ENCODE measurements at regions not wholly inside any gene's neighbourhood (a gene's known extent, or its start where the extent isn't known, plus 50 kb on each side); places are given as distances from the start of the nearest gene placed in this dataset.

- no peaks in the 10 kb centered on the region for H3K4me1 ChIP-seq (ENCODE audit: insufficient read depth, low read length, poor library complexity, severe bottlenecking)
- no peaks in the 10 kb centered on the region for H3K36me3 ChIP-seq (ENCODE audit: insufficient read depth, low read length)
- no peak overlapping the region for H3K27ac ChIP-seq (ENCODE audit: low read depth, low read length, poor library complexity, severe bottlenecking)
- H3K9me3 ChIP-seq (ENCODE audit: low read length): no peaks in the 10 kb centered on the region
- TF ChIP-seq CTCF (conservative IDR thresholded peaks at IDR 0.05; ENCODE audit: low read length): no peak
- H3K4me3 ChIP-seq (ENCODE audit: low read depth, low read length, poor library complexity, severe bottlenecking): no peak overlapping the region
- no peaks in the 10 kb centered on the region for H4K20me1 ChIP-seq (ENCODE audit: insufficient read depth, low read length)
- H2AFZ ChIP-seq (ENCODE audit: low read length): no peak overlapping the region
- H3K9me2 ChIP-seq (ENCODE audit: insufficient read depth, low read length): no peaks in the 10 kb centered on the region
- no peaks in the 10 kb centered on the region for H3K79me2 ChIP-seq (ENCODE audit: insufficient read depth, low read depth, low read length)
- BruUV-seq (replicated peaks): no TSS peak
- H3K4me2 ChIP-seq (ENCODE audit: low read length): no peak overlapping the region
- ChIA-PET CTCF (ENCODE audit: unreplicated experiment) (no interaction called here), POLR2A (interaction anchor here (0.7 kb wide), 4 partner anchors 15 to 715 kb away, joined by 3 to 9 read pairs (median 4); no protein-coding TSS in a partner anchor)
- DNase-seq (ENCODE audit: low spot score): no peak
- intact Hi-C loops (cut with micrococcal nuclease; ENCODE audit: unreplicated experiment): no loop called here
Observed at GRCh38 chr3:125651244-125651643, 55.9 kb upstream of the OSBPL11 start.

- Histone ChIP-seq H3K36me3 (ENCODE audit: insufficient read depth, low read length) (no peaks in the 10 kb centered on the region), H3K4me1 (ENCODE audit: insufficient read depth, low read length, poor library complexity, severe bottlenecking) (no peaks in the 10 kb centered on the region), H4K20me1 (ENCODE audit: insufficient read depth, low read length) (no peaks in the 10 kb centered on the region), H2AFZ (ENCODE audit: low read length) (no peak overlapping the region), H3K79me2 (ENCODE audit: insufficient read depth, low read depth, low read length) (no peaks in the 10 kb centered on the region), H3K4me3 (ENCODE audit: low read depth, low read length, poor library complexity, severe bottlenecking) (no peak overlapping the region), H3K27ac (ENCODE audit: low read depth, low read length, poor library complexity, severe bottlenecking) (no peak overlapping the region), H3K9me3 (ENCODE audit: low read length) (no peaks in the 10 kb centered on the region), H3K4me2 (ENCODE audit: low read length) (no peak overlapping the region), H3K9me2 (ENCODE audit: insufficient read depth, low read length) (no peaks in the 10 kb centered on the region)
- TF ChIP-seq EZH2phosphoT487 (IDR thresholded peaks at IDR 0.05; ENCODE audit: borderline replicate concordance, low read depth, low read length): no peak
- TF ChIP-seq CTCF (conservative IDR thresholded peaks at IDR 0.05; ENCODE audit: low read length): no peak
- DNase-seq (ENCODE audit: low spot score): no peak
- intact Hi-C loops (cut with micrococcal nuclease; ENCODE audit: unreplicated experiment): no loop called here
- BruUV-seq (replicated peaks): no TSS peak
- POLR2A ChIA-PET: no interaction called here
- CTCF ChIA-PET (ENCODE audit: unreplicated experiment): no interaction called here
Observed at GRCh38 chr3:125652349-125652748, 57.1 kb upstream of the OSBPL11 start.

- H3K27ac ChIP-seq (ENCODE audit: low read depth, low read length, poor library complexity, severe bottlenecking): no peak overlapping the region
- H4K20me1 ChIP-seq (ENCODE audit: insufficient read depth, low read length): no peaks in the 10 kb centered on the region
- no peaks in the 10 kb centered on the region for H3K9me2 ChIP-seq (ENCODE audit: insufficient read depth, low read length)
- intact Hi-C loops (cut with micrococcal nuclease; ENCODE audit: unreplicated experiment): no loop called here
- no peak overlapping the region for H2AFZ ChIP-seq (ENCODE audit: low read length)
- no peaks in the 10 kb centered on the region for H3K36me3 ChIP-seq (ENCODE audit: insufficient read depth, low read length)
- TF ChIP-seq EZH2phosphoT487 (IDR thresholded peaks at IDR 0.05; ENCODE audit: borderline replicate concordance, low read depth, low read length) (no peak), CTCF (conservative IDR thresholded peaks at IDR 0.05; ENCODE audit: low read length) (no peak)
- no peak overlapping the region for H3K4me2 ChIP-seq (ENCODE audit: low read length)
- CTCF ChIA-PET (ENCODE audit: unreplicated experiment): no interaction called here
- BruUV-seq (replicated peaks): no TSS peak
- H3K79me2 ChIP-seq (ENCODE audit: insufficient read depth, low read depth, low read length): no peaks in the 10 kb centered on the region
- no peak for DNase-seq (ENCODE audit: low spot score)
- POLR2A ChIA-PET: interaction anchor here (0.6 kb wide), 1 partner anchor 8 kb away, joined by 3 read pairs; no protein-coding TSS in a partner anchor
- no peaks in the 10 kb centered on the region for H3K9me3 ChIP-seq (ENCODE audit: low read length)
- H3K4me1 ChIP-seq (ENCODE audit: insufficient read depth, low read length, poor library complexity, severe bottlenecking): no peaks in the 10 kb centered on the region
- no peak overlapping the region for H3K4me3 ChIP-seq (ENCODE audit: low read depth, low read length, poor library complexity, severe bottlenecking)
Observed at GRCh38 chr3:125654526-125654925, 59.2 kb upstream of the OSBPL11 start.
